NOMO-1 (cell line): ENCODE measurements at regions not wholly inside any gene's neighbourhood (a gene's known extent, or its start where the extent isn't known, plus 50 kb on each side); places are given as distances from the start of the nearest gene placed in this dataset.

ENCODE experiments used
- DNase-seq, 2 experiments: peaks; one replicate each; lab custom pipeline; 2025; ENCODE audit not compliant: unreplicated experiment in 2 of 2; lab: John Stamatoyannopoulos, UW

DNA sequence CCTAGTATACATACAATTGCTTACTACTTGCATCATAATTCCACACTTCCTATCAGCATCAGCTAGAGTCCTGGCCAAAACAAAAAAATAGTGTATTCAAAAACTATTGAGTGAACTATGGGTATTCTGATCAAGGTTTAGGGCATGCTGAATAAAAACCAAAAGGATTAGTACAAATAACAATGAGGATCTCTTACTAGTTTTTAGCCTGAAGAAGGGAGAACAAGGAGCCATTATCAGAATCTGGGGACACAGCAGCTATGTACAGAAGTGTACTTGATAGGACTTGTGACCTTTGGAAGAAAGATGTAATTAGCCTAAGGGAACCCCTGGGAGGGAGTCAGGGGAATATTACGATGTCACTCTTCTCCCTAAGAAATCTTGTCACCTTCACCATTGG, 832.2 kb downstream of the SQOR start:
- DNase-seq, result no peak

DNA sequence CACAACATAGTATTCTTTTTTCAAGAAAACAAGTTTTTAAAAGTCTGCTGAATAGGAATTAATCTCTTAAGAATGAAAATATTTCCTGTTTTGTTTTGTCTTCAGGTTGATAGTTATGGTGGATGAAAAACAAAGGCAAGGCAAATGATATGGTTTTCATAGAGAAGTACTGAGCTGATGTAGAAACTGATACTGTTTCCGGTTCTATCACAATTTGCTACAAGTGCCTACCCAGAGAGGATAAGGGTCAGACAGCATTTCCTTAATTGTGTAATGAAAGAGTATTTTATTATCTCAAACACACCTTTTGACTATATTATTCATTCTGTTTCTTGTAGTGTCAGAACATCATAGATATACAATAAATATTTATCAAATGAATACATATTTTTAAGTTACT, 836.3 kb downstream of the SQOR start:
- no peak for DNase-seq

GRCh38 chr15:46489276-46489675, 854.4 kb downstream of the SQOR start:
- DNase-seq, result no peak

GRCh38 chr15:46496491-46497115, 861.8 kb downstream of the SQOR start:
- DNase-seq, result no peak

- DNase-seq, result no peak
Observed at GRCh38 chr15:46502667-46503066, 867.8 kb downstream of the SQOR start.

DNA sequence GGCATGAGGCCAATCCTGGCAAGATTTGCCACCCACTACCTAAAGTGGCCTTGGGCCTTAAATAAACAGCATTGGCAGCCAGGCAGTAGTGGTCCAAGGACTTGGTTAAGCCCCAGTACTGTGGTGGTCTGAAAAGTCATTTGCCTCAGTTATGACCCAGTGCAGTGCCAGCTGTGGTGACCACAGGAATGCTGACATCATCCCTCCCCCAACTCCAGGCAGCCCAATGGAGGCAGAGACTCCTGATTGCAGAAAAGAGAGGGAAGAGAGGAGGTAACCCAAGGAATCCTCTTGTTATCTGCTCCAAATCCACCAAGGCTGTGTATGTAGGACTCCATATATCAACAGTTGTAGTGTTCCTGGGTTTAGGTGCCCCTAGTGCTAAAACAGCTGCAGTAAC, 883.6 kb downstream of the SQOR start:
- DNase-seq, result no peak

DNA sequence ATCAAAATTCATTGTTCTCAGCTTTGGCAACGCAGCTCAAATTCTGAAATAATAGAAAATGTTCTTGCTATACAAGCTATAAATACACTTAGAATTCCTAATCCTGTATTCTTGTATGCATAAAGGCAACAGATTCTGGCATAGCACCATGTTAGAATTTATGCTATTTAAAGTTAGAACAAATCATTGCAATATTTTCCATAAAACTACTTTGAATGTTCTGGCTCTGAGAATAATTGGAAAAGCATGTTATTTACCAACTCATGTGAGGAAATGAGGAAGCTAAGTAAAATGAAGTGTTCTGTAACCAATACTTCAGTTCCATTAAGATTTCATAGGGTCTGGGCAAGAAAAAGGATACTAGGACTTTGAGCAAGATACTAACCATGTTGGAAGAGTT, 888.9 kb downstream of the SQOR start:
- no peak for DNase-seq

- no peak for DNase-seq
Observed at GRCh38 chr15:46525984-46526725, 891.3 kb downstream of the SQOR start.

- DNase-seq, result no peak
Observed at GRCh38 chr15:46526726-46527110, 891.9 kb downstream of the SQOR start.

GRCh38 chr15:46543626-46544025, 908.8 kb downstream of the SQOR start:
- no peak for DNase-seq

GRCh38 chr15:46548989-46549388, 914.2 kb downstream of the SQOR start:
- no peak for DNase-seq

DNA sequence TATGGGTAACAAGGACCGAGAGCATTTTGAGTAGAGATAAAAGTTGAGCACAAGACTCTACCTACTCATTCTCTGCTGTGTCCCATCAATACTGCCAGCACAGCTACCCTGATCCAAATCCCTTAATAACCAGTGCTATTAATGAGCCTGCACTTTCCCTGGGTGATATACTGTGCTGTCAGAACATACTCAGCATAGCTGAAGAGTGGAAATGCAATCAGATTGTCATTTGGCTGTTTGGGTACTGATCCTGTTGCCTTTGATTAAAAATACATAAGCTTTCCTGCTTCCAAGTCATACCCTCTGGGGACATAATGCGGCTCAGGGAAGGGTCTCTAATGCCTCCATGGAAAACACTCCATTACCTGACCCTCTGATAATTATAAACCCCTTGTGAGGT, 917.5 kb downstream of the SQOR start:
- no peak for DNase-seq

GRCh38 chr15:46555547-46555946, 920.7 kb downstream of the SQOR start:
- no peak for DNase-seq

DNA sequence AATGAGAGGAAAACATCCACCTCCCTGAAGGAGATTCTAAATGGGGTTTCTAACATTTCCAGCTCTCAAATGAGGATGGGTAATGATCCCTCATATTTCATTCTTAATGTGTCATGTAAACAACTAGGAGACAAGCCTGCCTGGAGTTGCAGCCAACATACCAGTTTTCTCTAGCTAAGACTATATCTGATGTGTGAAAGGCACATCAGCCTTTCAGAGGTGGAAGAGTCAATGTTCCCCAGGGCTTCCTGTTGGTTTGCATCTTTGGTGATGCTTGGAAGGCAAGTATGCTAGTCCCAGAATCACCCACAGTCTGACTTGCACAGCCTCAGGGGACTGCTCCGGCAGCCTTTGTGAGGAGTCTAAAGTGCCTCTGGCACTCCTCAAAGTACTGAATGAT, 921.2 kb downstream of the SQOR start:
- no peak for DNase-seq

GRCh38 chr15:46556559-46557379, 921.9 kb downstream of the SQOR start:
- no peak for DNase-seq

GRCh38 chr15:46567968-46568367, 933.1 kb downstream of the SQOR start:
- no peak for DNase-seq

- no peak for DNase-seq
Observed at GRCh38 chr15:46569781-46570180, 935.0 kb downstream of the SQOR start.

DNA sequence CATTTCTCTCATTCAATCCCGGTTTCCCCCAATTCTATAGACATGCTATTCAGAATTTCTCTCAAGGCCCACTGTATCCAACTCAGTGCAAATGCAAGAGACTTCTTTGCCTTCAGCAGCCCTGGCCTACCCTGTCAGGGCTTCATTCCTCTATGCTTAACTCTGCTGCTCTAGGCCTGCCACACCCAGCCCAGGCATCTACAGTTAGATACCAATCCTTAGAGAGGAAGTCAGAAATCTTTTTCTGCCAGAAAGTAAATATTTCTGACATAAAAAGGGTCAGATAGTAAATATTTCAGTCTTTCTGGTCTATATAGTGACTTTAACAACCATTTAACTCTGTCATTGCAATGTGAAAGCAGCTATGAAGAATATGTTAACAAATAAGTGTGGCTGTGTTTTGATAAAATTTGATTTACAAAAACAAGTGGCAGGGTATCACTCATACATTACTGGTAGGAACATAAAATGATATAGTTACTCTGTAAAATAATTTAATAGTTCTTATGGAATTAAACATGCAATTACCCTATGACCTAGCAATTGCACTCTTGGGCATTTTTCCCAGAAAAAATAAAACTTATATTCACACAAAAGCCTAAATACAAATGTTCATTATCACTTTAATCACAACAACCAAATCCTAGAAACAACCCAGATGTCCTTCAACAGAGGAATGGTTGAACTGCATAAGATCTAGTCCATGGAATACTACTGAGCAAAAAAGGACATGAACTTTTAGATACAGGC, 942.0 kb downstream of the SQOR start:
- no peak for DNase-seq

GRCh38 chr15:46577767-46578166, 942.9 kb downstream of the SQOR start:
- DNase-seq, result no peak

- no peak for DNase-seq
Observed at GRCh38 chr15:46580487-46580886, 945.7 kb downstream of the SQOR start.

GRCh38 chr15:46580924-46581323, 946.1 kb downstream of the SQOR start:
- no peak for DNase-seq
